GM23338 (cell line): ENCODE measurements at regions not wholly inside any gene's neighbourhood (a gene's known extent, or its start where the extent isn't known, plus 50 kb on each side); places are given as distances from the start of the nearest gene placed in this dataset.

Experiments used
- CTCF ChIP-seq, 2 experiments: fragments of 200-600 bp in 1 of 2; sonication (generic) in 1 of 2; conservative IDR thresholded peaks; 2 replicates each; pipeline versions ENCODE4 v1.5.1 to v1.6.1; 2016 to 2017; ENCODE audit warnings: antibody characterized with exemption in 2 of 2, low read depth in 2 of 2, mild to moderate bottlenecking in 2 of 2, moderate library complexity in 1 of 2
- ETS1 ChIP-seq: IDR thresholded peaks from 2 replicates; pipeline ENCODE4 v1.6.1; 2016; ENCODE audit warnings: antibody characterized with exemption
- POLR2AphosphoS5 ChIP-seq: IDR thresholded peaks from 2 replicates; pipeline ENCODE4 v1.6.1; 2016; ENCODE audit warnings: antibody characterized with exemption, low read depth

GRCh38 chr12:46935271-46935847 lies 109.6 kb upstream of the SLC38A4 start:
- no peak for TF ChIP-seq CTCF (conservative IDR thresholded peaks at IDR 0.05; ENCODE audit: low read depth in 2 of 2)
- TF ChIP-seq ETS1, result no peak
- no peak for TF ChIP-seq POLR2AphosphoS5
